Uterus (tissue), 2 donors: ENCODE measurements at regions not wholly inside any gene's neighbourhood (a gene's known extent, or its start where the extent isn't known, plus 50 kb on each side); places are given as distances from the start of the nearest gene placed in this dataset.
"Not testable (repeated sequence)": the region's sequence is repeated elsewhere in the genome, so short reads cannot be mapped to it uniquely, and the experiment has no call there.

Source experiments
- POLR2A ChIP-seq, 2 donors: fragments of 450-650 bp; IDR thresholded peaks; one replicate each; pipeline ENCODE4 v1.6.1; 2016; ENCODE audit warnings: antibody characterized with exemption in 2 of 2, mild to moderate bottlenecking in 1 of 2, moderate library complexity in 1 of 2
- TF ChIP-seq, protein P1 (sequence below), 4 experiments: fragments of 200-600 bp in 2 of 4; fragments of 450-650 bp in 2 of 4; sonication (generic) in 2 of 4; IDR thresholded peaks; one replicate each; pipeline ENCODE4 v1.5.1; 2016 to 2019; ENCODE audit warnings: antibody characterized with exemption in 4 of 4, mild to moderate bottlenecking in 2 of 4, moderate library complexity in 1 of 4

- TF ChIP-seq, protein P1, sequence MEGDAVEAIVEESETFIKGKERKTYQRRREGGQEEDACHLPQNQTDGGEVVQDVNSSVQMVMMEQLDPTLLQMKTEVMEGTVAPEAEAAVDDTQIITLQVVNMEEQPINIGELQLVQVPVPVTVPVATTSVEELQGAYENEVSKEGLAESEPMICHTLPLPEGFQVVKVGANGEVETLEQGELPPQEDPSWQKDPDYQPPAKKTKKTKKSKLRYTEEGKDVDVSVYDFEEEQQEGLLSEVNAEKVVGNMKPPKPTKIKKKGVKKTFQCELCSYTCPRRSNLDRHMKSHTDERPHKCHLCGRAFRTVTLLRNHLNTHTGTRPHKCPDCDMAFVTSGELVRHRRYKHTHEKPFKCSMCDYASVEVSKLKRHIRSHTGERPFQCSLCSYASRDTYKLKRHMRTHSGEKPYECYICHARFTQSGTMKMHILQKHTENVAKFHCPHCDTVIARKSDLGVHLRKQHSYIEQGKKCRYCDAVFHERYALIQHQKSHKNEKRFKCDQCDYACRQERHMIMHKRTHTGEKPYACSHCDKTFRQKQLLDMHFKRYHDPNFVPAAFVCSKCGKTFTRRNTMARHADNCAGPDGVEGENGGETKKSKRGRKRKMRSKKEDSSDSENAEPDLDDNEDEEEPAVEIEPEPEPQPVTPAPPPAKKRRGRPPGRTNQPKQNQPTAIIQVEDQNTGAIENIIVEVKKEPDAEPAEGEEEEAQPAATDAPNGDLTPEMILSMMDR (IDR thresholded peaks at IDR 0.05), result not testable (repeated sequence)
- TF ChIP-seq POLR2A (IDR thresholded peaks at IDR 0.05), result not testable (repeated sequence)
These were observed 93.4 kb upstream of the NBPF11 start for GRCh38 chr1:148245443-148245842.
